Astrocyte (in vitro differentiated cells and primary cell): ENCODE measurements at regions not wholly inside any gene's neighbourhood (a gene's known extent, or its start where the extent isn't known, plus 50 kb on each side); places are given as distances from the start of the nearest gene placed in this dataset.

Experiments
- DNase-seq: peaks from one replicate; pipeline ENCODE4 v3.0.0-alpha.2; 2010; ENCODE audit warnings: low read depth
- FAIRE-seq: peaks from 2 replicates; lab custom pipeline; 2011; peaks lifted over from hg19 to GRCh38; lab: Jason Lieb, UNC
- H2AFZ ChIP-seq: 2 replicates; pipeline ENCODE4 v1.6.0; 2012; ENCODE audit warnings: low read depth, low read length, inconsistent platforms
- H3K27ac ChIP-seq: 2 replicates; pipeline ENCODE4 v1.5.1; 2011; ENCODE audit warnings: low read depth, low read length, inconsistent platforms
- H3K27me3 ChIP-seq: 2 replicates; pipeline ENCODE4 v1.6.0; 2011; ENCODE audit warnings: low read length, inconsistent platforms; ENCODE audit not compliant: insufficient read depth
- H3K36me3 ChIP-seq: 2 replicates; pipeline ENCODE4 v1.5.1; 2011; ENCODE audit warnings: low read length, inconsistent platforms; ENCODE audit not compliant: insufficient read depth
- H3K4me1 ChIP-seq: 2 replicates; pipeline ENCODE4 v1.5.1; 2011; ENCODE audit warnings: low read length, inconsistent platforms; ENCODE audit not compliant: insufficient read depth
- H3K4me2 ChIP-seq: 2 replicates; pipeline ENCODE4 v1.6.0; 2012; ENCODE audit warnings: low read length, inconsistent platforms
- H3K4me3 ChIP-seq: 2 replicates; pipeline ENCODE4 v1.5.1; 2011; ENCODE audit warnings: low read depth, mild to moderate bottlenecking, low read length, inconsistent platforms; ENCODE audit not compliant: insufficient read depth
- H3K79me2 ChIP-seq: 2 replicates; pipeline ENCODE4 v1.6.0; 2012; ENCODE audit warnings: mild to moderate bottlenecking, low read length, inconsistent platforms; ENCODE audit not compliant: insufficient read depth
- H3K9ac ChIP-seq: 2 replicates; pipeline ENCODE4 v1.6.0; 2012; ENCODE audit warnings: mild to moderate bottlenecking, low read length, inconsistent platforms
- H3K9me3 ChIP-seq: 2 replicates; pipeline ENCODE4 v1.5.1; 2012; ENCODE audit warnings: low read depth, mild to moderate bottlenecking, low read length, inconsistent platforms; ENCODE audit not compliant: insufficient read depth
- H4K20me1 ChIP-seq: 2 replicates; pipeline ENCODE4 v1.6.0; 2012; ENCODE audit warnings: low read length, inconsistent platforms; ENCODE audit not compliant: insufficient read depth
- H3K27ac Mint-ChIP-seq: one replicate; pipeline ENCODE4 v1.8.0; 2021; ENCODE audit warnings: mild to moderate bottlenecking, mixed read lengths; ENCODE audit not compliant: unreplicated experiment
- H3K27me3 Mint-ChIP-seq: one replicate; pipeline ENCODE4 v1.8.0; 2021; ENCODE audit warnings: low read depth, mixed read lengths; ENCODE audit not compliant: unreplicated experiment
- H3K36me3 Mint-ChIP-seq: one replicate; pipeline ENCODE4 v1.8.0; 2021; ENCODE audit warnings: low read depth, mixed read lengths; ENCODE audit not compliant: unreplicated experiment
- H3K4me1 Mint-ChIP-seq: one replicate; pipeline ENCODE4 v1.8.0; 2021; ENCODE audit warnings: low read depth, mixed read lengths; ENCODE audit not compliant: unreplicated experiment
- H3K4me3 Mint-ChIP-seq: one replicate; pipeline ENCODE4 v1.8.0; 2021; ENCODE audit warnings: mild to moderate bottlenecking, moderate library complexity, mixed read lengths; ENCODE audit not compliant: unreplicated experiment
- H3K9me3 Mint-ChIP-seq: one replicate; pipeline ENCODE4 v1.8.0; 2021; ENCODE audit warnings: mild to moderate bottlenecking, mixed read lengths; ENCODE audit not compliant: unreplicated experiment
- CTCF ChIP-seq: IDR thresholded peaks from 2 replicates; pipeline ENCODE4 v1.5.1; 2011; ENCODE audit warnings: low read depth, mild to moderate bottlenecking, inconsistent platforms, low read length, moderate library complexity; ENCODE audit not compliant: insufficient read depth
- EZH2 ChIP-seq: IDR thresholded peaks from 2 replicates; pipeline ENCODE4 v1.6.1; 2012; ENCODE audit warnings: mild to moderate bottlenecking, low read length, inconsistent platforms; ENCODE audit not compliant: insufficient read depth

- H3K36me3 Mint-ChIP-seq: no peaks in the 10 kb centered on the region
- TF ChIP-seq EZH2 (no peak), CTCF (no peak)
- H3K4me3 Mint-ChIP-seq: no peak overlapping the region
- FAIRE-seq: no peak
- peaks cover 7% of the 10 kb centered on the region for H3K4me1 Mint-ChIP-seq
- Histone ChIP-seq H3K27ac (no peak overlapping the region), H3K4me2 (no peak overlapping the region), H3K79me2 (no peaks in the 10 kb centered on the region), H2AFZ (no peak overlapping the region), H3K27me3 (peaks cover 2% of the 10 kb centered on the region), H3K9me3 (no peaks in the 10 kb centered on the region), H3K9ac (no peak overlapping the region), H4K20me1 (no peaks in the 10 kb centered on the region), H3K4me1 (no peaks in the 10 kb centered on the region), H3K4me3 (no peak overlapping the region), H3K36me3 (no peaks in the 10 kb centered on the region)
- no peak for DNase-seq
- no peaks in the 10 kb centered on the region for H3K9me3 Mint-ChIP-seq
- no peak overlapping the region for H3K27ac Mint-ChIP-seq
- peaks cover 25% of the 10 kb centered on the region for H3K27me3 Mint-ChIP-seq
Observed at GRCh38 chr10:7042419-7043054, 368.3 kb downstream of the SFMBT2 start.

- Histone ChIP-seq H3K9me3 (no peaks in the 10 kb centered on the region), H3K9ac (no peak overlapping the region), H3K4me3 (no peak overlapping the region), H3K36me3 (no peaks in the 10 kb centered on the region), H3K27ac (no peak overlapping the region), H2AFZ (no peak overlapping the region), H3K4me2 (no peak overlapping the region), H3K79me2 (no peaks in the 10 kb centered on the region), H3K4me1 (no peaks in the 10 kb centered on the region), H4K20me1 (no peaks in the 10 kb centered on the region), H3K27me3 (peaks cover 2% of the 10 kb centered on the region)
- FAIRE-seq (no peak), DNase-seq (no peak)
- Mint-ChIP-seq H3K36me3 (no peaks in the 10 kb centered on the region), H3K4me1 (peaks cover 7% of the 10 kb centered on the region), H3K9me3 (peaks cover 2% of the 10 kb centered on the region), H3K27ac (no peak overlapping the region), H3K4me3 (no peak overlapping the region), H3K27me3 (peaks cover 25% of the 10 kb centered on the region)
- TF ChIP-seq EZH2: no peak
- TF ChIP-seq CTCF: no peak
Observed at GRCh38 chr10:7042000-7042399, 368.8 kb downstream of the SFMBT2 start.

- Mint-ChIP-seq H3K27ac (no peak overlapping the region), H3K4me3 (no peak overlapping the region), H3K36me3 (no peaks in the 10 kb centered on the region), H3K27me3 (peaks cover 25% of the 10 kb centered on the region), H3K4me1 (peaks cover 7% of the 10 kb centered on the region), H3K9me3 (peaks cover 3% of the 10 kb centered on the region)
- Histone ChIP-seq H3K79me2 (no peaks in the 10 kb centered on the region), H4K20me1 (no peaks in the 10 kb centered on the region), H3K27me3 (no peaks in the 10 kb centered on the region), H3K4me3 (no peak overlapping the region), H3K27ac (no peak overlapping the region), H3K36me3 (no peaks in the 10 kb centered on the region), H3K4me2 (no peak overlapping the region), H3K9me3 (no peaks in the 10 kb centered on the region), H3K9ac (no peak overlapping the region), H3K4me1 (no peaks in the 10 kb centered on the region), H2AFZ (no peak overlapping the region)
- no peak for FAIRE-seq
- no peak for DNase-seq
- no peak for TF ChIP-seq CTCF
- no peak for TF ChIP-seq EZH2
Observed at GRCh38 chr10:7040681-7041080, 370.2 kb downstream of the SFMBT2 start.
